ENCODE measurements at regions not wholly inside any gene's neighbourhood (a gene's known extent, or its start where the extent isn't known, plus 50 kb on each side); places are given as distances from the start of the nearest gene placed in this dataset.

DNA sequence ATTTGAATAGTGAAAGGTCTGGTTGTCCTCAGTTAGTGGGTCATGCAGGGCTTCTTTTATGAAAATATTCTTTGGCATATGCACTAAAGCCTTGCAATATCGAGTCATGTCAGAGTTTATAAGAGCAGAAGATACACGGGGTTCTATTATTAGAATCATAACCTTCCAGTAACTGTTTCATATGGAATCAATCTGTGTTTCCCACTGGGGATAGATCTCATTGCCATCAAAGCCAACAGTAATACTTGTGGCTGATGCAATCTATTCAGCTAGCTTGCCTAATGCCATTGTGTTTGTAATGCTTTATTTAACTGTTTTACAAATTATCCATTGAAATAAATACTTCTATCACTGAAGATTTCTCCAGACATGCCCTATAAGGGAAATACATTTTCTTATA is 746.9 kb upstream of the PCDH9 start:
- TF ChIP-seq, protein P1, sequence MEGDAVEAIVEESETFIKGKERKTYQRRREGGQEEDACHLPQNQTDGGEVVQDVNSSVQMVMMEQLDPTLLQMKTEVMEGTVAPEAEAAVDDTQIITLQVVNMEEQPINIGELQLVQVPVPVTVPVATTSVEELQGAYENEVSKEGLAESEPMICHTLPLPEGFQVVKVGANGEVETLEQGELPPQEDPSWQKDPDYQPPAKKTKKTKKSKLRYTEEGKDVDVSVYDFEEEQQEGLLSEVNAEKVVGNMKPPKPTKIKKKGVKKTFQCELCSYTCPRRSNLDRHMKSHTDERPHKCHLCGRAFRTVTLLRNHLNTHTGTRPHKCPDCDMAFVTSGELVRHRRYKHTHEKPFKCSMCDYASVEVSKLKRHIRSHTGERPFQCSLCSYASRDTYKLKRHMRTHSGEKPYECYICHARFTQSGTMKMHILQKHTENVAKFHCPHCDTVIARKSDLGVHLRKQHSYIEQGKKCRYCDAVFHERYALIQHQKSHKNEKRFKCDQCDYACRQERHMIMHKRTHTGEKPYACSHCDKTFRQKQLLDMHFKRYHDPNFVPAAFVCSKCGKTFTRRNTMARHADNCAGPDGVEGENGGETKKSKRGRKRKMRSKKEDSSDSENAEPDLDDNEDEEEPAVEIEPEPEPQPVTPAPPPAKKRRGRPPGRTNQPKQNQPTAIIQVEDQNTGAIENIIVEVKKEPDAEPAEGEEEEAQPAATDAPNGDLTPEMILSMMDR (IDR thresholded peaks at IDR 0.05): no peak
- TF ChIP-seq POLR2A (IDR thresholded peaks at IDR 0.05) (no peak), EP300 (IDR thresholded peaks at IDR 0.05; ENCODE audit: low read depth) (no peak), POLR2AphosphoS5 (IDR thresholded peaks at IDR 0.05) (no peak)

Data from transverse colon (tissue), 4 donors.